Liver (tissue), 8 donors: ENCODE measurements at regions not wholly inside any gene's neighbourhood (a gene's known extent, or its start where the extent isn't known, plus 50 kb on each side); places are given as distances from the start of the nearest gene placed in this dataset.

Experiments used
- DNase-seq: peaks from one replicate; pipeline ENCODE4 v3.0.0-alpha.2; 2017; ENCODE audit warnings: low spot score
- H3K27ac ChIP-seq, 2 donors: one replicate each; pipeline ENCODE4 v1.7.0; 2013; ENCODE audit warnings: inconsistent platforms in 2 of 2, low read length in 2 of 2, control low read depth in 1 of 2, low read depth in 1 of 2, mild to moderate bottlenecking in 1 of 2
- H3K27me3 ChIP-seq, 4 donors: one replicate each; pipeline versions ENCODE4 v1.6.1 to v1.7.0; 2013; ENCODE audit warnings: low read length in 3 of 4, inconsistent platforms in 1 of 4, mild to moderate bottlenecking in 1 of 4, moderate library complexity in 1 of 4; ENCODE audit not compliant: control insufficient read depth in 4 of 4, insufficient read depth in 4 of 4
- H3K36me3 ChIP-seq, 4 donors: one replicate each; pipeline versions ENCODE4 v1.6.1 to v1.7.0; 2013; ENCODE audit warnings: low read length in 3 of 4, mild to moderate bottlenecking in 3 of 4, low read depth in 1 of 4, moderate library complexity in 1 of 4; ENCODE audit not compliant: control insufficient read depth in 4 of 4, insufficient read depth in 3 of 4
- H3K4me1 ChIP-seq, 4 donors: one replicate each; pipeline versions ENCODE4 v1.6.1 to v1.7.0; 2013; ENCODE audit warnings: low read length in 3 of 4, mild to moderate bottlenecking in 3 of 4, moderate library complexity in 1 of 4; ENCODE audit not compliant: control insufficient read depth in 4 of 4, insufficient read depth in 4 of 4
- H3K4me3 ChIP-seq, 3 donors: one replicate each; pipeline versions ENCODE4 v1.6.1 to v1.7.0; 2013; ENCODE audit warnings: low read length in 3 of 3, control low read depth in 1 of 3, low read depth in 1 of 3, mild to moderate bottlenecking in 1 of 3
- H3K9ac ChIP-seq, 2 donors: one replicate each; pipeline ENCODE4 v1.7.0; 2013; ENCODE audit warnings: low read length in 2 of 2, mild to moderate bottlenecking in 2 of 2, moderate library complexity in 2 of 2, control low read depth in 1 of 2, low read depth in 1 of 2
- H3K9me3 ChIP-seq, 4 donors: one replicate each; pipeline versions ENCODE4 v1.6.1 to v1.7.0; 2013; ENCODE audit warnings: low read length in 3 of 4; ENCODE audit not compliant: control insufficient read depth in 4 of 4
- EGR1 ChIP-seq, 2 donors: IDR thresholded peaks; 2 replicates each; pipeline ENCODE4 v1.6.1; 2016 to 2018; ENCODE audit warnings: antibody characterized with exemption in 2 of 2, low read depth in 2 of 2
- FOXA1 ChIP-seq: IDR thresholded peaks from 2 replicates; pipeline ENCODE4 v1.6.1; 2016; ENCODE audit warnings: antibody characterized with exemption
- FOXA2 ChIP-seq: IDR thresholded peaks from 2 replicates; pipeline ENCODE4 v1.6.1; 2016; ENCODE audit warnings: antibody characterized with exemption
- GABPA ChIP-seq, 2 donors: IDR thresholded peaks in 1 of 2; conservative IDR thresholded peaks in 1 of 2; 2 replicates each; pipeline ENCODE4 v1.6.1; 2016; ENCODE audit warnings: antibody characterized with exemption in 2 of 2, mild to moderate bottlenecking in 1 of 2, moderate library complexity in 1 of 2
- HNF4A ChIP-seq, 2 donors: conservative IDR thresholded peaks; 2 replicates each; pipeline ENCODE4 v1.6.1; 2016; ENCODE audit warnings: antibody characterized with exemption in 2 of 2, mild to moderate bottlenecking in 2 of 2
- JUND ChIP-seq, 2 donors: IDR thresholded peaks; 2 replicates each; pipeline ENCODE4 v1.6.1; 2016; ENCODE audit warnings: antibody characterized with exemption in 2 of 2
- NR2F2 ChIP-seq: IDR thresholded peaks from 2 replicates; pipeline ENCODE4 v1.6.1; 2016; ENCODE audit warnings: antibody characterized with exemption
- RAD21 ChIP-seq, 2 donors: IDR thresholded peaks; 2 replicates each; pipeline ENCODE4 v1.6.1; 2016; ENCODE audit warnings: antibody characterized with exemption in 2 of 2, mild to moderate bottlenecking in 2 of 2
- RXRA ChIP-seq, 2 donors: IDR thresholded peaks; 2 replicates each; pipeline ENCODE4 v1.6.1; 2017 to 2018; ENCODE audit warnings: antibody characterized with exemption in 2 of 2, mild to moderate bottlenecking in 1 of 2
- TAF1 ChIP-seq: conservative IDR thresholded peaks from 2 replicates; pipeline ENCODE4 v1.6.1; 2016; ENCODE audit warnings: antibody characterized with exemption, mild to moderate bottlenecking
- YY1 ChIP-seq: IDR thresholded peaks from 2 replicates; pipeline ENCODE4 v1.6.1; 2016; ENCODE audit warnings: antibody characterized with exemption, mild to moderate bottlenecking
- WGBS: extraction: QIAGEN DNeasy Blood & Tissue Kit; methylation state at CpG from one replicate; pipeline ENCODE4 v1.1.7; 2013; 5-methylcytosine and 5-hydroxymethylcytosine counted together
- TF ChIP-seq, protein P1 (sequence below): fragments of 150-350 bp; IDR thresholded peaks from 2 replicates; pipeline ENCODE4 v1.5.1; 2017; ENCODE audit warnings: improper control_type of control experiment, low read depth, low read length; ENCODE audit not compliant: missing input control
- TF ChIP-seq, protein P2 (sequence below): IDR thresholded peaks from 2 replicates; pipeline ENCODE4 v1.6.1; 2016; ENCODE audit warnings: antibody characterized with exemption
- TF ChIP-seq, protein P3 (sequence below): IDR thresholded peaks from 2 replicates; pipeline ENCODE4 v1.6.1; 2016; ENCODE audit warnings: antibody characterized with exemption, mild to moderate bottlenecking
- donor health status: healthy.
- donor health status: healthy.
- donor health status: healthy.
- donor health status: healthy.
- donor health status: healthy.

DNA sequence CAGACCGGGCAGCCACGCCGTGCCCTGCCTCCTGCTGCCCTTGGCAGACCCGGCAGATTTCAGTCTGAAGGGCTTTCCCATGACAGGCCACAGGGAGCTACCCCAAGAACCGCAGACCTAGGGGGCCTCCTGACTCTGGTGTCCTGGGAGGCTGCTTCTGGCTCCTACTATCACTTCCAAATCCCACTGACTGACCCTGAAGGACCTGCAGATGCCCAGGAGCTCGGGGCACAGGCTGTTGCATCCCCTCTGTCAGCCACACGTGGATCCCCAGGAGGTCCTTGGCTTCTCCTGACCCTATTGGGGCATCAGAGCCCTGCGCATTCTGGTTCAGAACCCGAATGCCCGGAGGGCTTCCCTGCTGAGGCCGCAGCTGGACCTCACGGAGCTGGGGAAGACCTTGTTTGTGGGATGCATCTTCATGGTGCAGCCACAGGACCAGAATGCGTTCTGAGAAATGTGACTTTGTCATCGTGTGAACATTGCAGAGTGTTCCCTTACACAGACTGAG, 81.3 kb upstream of the IRX4 start:
- no peak for DNase-seq
- Histone ChIP-seq H3K27me3 (peaks cover 0 to 2% (median 0%) of the 10 kb centered on the region in 4 donors), H3K27ac (no peak overlapping the region), H3K9me3 (peaks cover 0 to 3% (median 0%) of the 10 kb centered on the region in 4 donors), H3K9ac (no peak overlapping the region), H3K36me3 (no peaks in the 10 kb centered on the region), H3K4me3 (no peak overlapping the region), H3K4me1 (no peaks in the 10 kb centered on the region)
- TF ChIP-seq FOXA2 = no peak
- no peak for TF ChIP-seq JUND (IDR thresholded peaks at IDR 0.05)
- no peak for TF ChIP-seq HNF4A (conservative IDR thresholded peaks at IDR 0.05)
- TF ChIP-seq, protein P1, sequence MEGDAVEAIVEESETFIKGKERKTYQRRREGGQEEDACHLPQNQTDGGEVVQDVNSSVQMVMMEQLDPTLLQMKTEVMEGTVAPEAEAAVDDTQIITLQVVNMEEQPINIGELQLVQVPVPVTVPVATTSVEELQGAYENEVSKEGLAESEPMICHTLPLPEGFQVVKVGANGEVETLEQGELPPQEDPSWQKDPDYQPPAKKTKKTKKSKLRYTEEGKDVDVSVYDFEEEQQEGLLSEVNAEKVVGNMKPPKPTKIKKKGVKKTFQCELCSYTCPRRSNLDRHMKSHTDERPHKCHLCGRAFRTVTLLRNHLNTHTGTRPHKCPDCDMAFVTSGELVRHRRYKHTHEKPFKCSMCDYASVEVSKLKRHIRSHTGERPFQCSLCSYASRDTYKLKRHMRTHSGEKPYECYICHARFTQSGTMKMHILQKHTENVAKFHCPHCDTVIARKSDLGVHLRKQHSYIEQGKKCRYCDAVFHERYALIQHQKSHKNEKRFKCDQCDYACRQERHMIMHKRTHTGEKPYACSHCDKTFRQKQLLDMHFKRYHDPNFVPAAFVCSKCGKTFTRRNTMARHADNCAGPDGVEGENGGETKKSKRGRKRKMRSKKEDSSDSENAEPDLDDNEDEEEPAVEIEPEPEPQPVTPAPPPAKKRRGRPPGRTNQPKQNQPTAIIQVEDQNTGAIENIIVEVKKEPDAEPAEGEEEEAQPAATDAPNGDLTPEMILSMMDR = no peak
- TF ChIP-seq NR2F2 = no peak
- TF ChIP-seq RXRA (IDR thresholded peaks at IDR 0.05) = no peak
- TF ChIP-seq GABPA (IDR thresholded peaks at IDR 0.05 in 1 of 2, conservative IDR thresholded peaks at IDR 0.05 in 1 of 2) = no peak
- no peak for TF ChIP-seq FOXA1
- TF ChIP-seq EGR1 (IDR thresholded peaks at IDR 0.05; ENCODE audit: low read depth in 2 of 2) = no peak
- WGBS = 72% methylated on average over 14 of the region's 14 CpGs

DNA sequence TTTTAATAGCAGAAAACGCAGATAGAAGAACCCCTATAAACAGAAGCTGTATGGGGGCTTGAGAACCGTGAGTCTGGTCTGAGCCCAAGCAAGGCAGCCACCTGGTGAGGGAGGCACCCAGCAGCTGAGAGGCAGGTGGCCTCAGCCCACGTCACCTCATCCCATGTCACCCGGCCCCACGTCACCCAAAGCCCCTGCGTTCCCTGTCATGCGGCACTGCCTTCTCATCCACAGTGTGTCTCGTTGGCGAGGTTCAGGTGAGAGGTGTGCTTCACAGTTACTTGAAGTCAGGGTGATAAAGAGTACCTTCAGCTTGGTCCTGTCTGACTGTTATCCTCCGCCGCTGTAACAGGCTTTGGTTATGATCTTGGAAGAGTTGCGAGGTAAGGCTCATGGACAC, 80.6 kb upstream of the IRX4 start:
- Histone ChIP-seq H3K27ac (no peak overlapping the region), H3K4me3 (no peak overlapping the region), H3K4me1 (no peaks in the 10 kb centered on the region), H3K9ac (no peak overlapping the region), H3K36me3 (no peaks in the 10 kb centered on the region), H3K9me3 (peaks cover 0 to 3% (median 0%) of the 10 kb centered on the region in 4 donors), H3K27me3 (peaks cover 0 to 2% (median 0%) of the 10 kb centered on the region in 4 donors)
- 79% methylated on average over 12 of the region's 12 CpGs for WGBS
- no peak for DNase-seq
- TF ChIP-seq JUND (IDR thresholded peaks at IDR 0.05) (no peak), TAF1 (no peak), RAD21 (IDR thresholded peaks at IDR 0.05) (no peak), YY1 (no peak), GABPA (IDR thresholded peaks at IDR 0.05 in 1 of 2, conservative IDR thresholded peaks at IDR 0.05 in 1 of 2) (no peak), RXRA (IDR thresholded peaks at IDR 0.05) (no peak), NR2F2 (no peak)
- TF ChIP-seq, protein P2, sequence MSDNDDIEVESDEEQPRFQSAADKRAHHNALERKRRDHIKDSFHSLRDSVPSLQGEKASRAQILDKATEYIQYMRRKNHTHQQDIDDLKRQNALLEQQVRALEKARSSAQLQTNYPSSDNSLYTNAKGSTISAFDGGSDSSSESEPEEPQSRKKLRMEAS = no peak
- TF ChIP-seq, protein P3, sequence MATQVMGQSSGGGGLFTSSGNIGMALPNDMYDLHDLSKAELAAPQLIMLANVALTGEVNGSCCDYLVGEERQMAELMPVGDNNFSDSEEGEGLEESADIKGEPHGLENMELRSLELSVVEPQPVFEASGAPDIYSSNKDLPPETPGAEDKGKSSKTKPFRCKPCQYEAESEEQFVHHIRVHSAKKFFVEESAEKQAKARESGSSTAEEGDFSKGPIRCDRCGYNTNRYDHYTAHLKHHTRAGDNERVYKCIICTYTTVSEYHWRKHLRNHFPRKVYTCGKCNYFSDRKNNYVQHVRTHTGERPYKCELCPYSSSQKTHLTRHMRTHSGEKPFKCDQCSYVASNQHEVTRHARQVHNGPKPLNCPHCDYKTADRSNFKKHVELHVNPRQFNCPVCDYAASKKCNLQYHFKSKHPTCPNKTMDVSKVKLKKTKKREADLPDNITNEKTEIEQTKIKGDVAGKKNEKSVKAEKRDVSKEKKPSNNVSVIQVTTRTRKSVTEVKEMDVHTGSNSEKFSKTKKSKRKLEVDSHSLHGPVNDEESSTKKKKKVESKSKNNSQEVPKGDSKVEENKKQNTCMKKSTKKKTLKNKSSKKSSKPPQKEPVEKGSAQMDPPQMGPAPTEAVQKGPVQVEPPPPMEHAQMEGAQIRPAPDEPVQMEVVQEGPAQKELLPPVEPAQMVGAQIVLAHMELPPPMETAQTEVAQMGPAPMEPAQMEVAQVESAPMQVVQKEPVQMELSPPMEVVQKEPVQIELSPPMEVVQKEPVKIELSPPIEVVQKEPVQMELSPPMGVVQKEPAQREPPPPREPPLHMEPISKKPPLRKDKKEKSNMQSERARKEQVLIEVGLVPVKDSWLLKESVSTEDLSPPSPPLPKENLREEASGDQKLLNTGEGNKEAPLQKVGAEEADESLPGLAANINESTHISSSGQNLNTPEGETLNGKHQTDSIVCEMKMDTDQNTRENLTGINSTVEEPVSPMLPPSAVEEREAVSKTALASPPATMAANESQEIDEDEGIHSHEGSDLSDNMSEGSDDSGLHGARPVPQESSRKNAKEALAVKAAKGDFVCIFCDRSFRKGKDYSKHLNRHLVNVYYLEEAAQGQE = no peak
- TF ChIP-seq, protein P1 = no peak
